IMR-90 (cell line): ENCODE measurements at regions not wholly inside any gene's neighbourhood (a gene's known extent, or its start where the extent isn't known, plus 50 kb on each side); places are given as distances from the start of the nearest gene placed in this dataset.

ENCODE experiments used
- ATAC-seq: fragments of 200-7000 bp; cut with Tn5 transposase; 2 replicates; pipeline ENCODE4 v1.9.1; 2020; ENCODE audit warnings: low read depth, mild to moderate bottlenecking, moderate library complexity
- BruUV-seq: library from RNA; stranded (reverse); fragments of 400-500 nt; replicated peaks from 2 replicates; lab custom pipeline; 2021; lab: Mats Ljungman, UMichigan
- CTCF ChIA-PET: fragments of 300-600 bp; formaldehyde crosslinking; extraction: SDS; loops from one replicate; lab custom pipeline; 2021; ENCODE audit warnings: antibody characterized with exemption; lab: Yijun Ruan, JAX
- POLR2A ChIA-PET: fragments of 300-600 bp; sonication (Branson Sonifier 250); formaldehyde crosslinking; loops from one replicate; lab custom pipeline; 2022; ENCODE audit warnings: antibody characterized with exemption; ENCODE audit not compliant: unreplicated experiment; lab: Charles Lee
- DNase-seq: peaks from one replicate; pipeline ENCODE4 v3.0.0; 2013
- H2AFZ ChIP-seq: replicated peaks from 2 replicates; pipeline ENCODE3; 2013; ENCODE audit warnings: low read length, mild to moderate bottlenecking; ENCODE audit not compliant: poor library complexity
- H2AK5ac ChIP-seq: 2 replicates; pipeline ENCODE4 v1.6.1; 2013; ENCODE audit warnings: low read depth, low read length, inconsistent platforms
- H2AK9ac ChIP-seq: replicated peaks from 2 replicates; pipeline ENCODE3; 2013; ENCODE audit warnings: mild to moderate bottlenecking, low read depth, low read length, moderate library complexity; ENCODE audit not compliant: poor library complexity
- H2BK120ac ChIP-seq: 2 replicates; pipeline ENCODE4 v1.6.1; 2013; ENCODE audit warnings: low read depth, low read length, inconsistent platforms
- H2BK15ac ChIP-seq: 3 replicates; pipeline ENCODE4 v1.6.1; 2013; ENCODE audit warnings: low read depth, low read length, inconsistent platforms
- H2BK20ac ChIP-seq: 2 replicates; pipeline ENCODE4 v1.6.1; 2013; ENCODE audit warnings: low read depth, mild to moderate bottlenecking, inconsistent platforms, low read length, moderate library complexity
- H2BK5ac ChIP-seq: 2 replicates; pipeline ENCODE4 v1.6.1; 2013; ENCODE audit warnings: mild to moderate bottlenecking, low read depth, low read length, inconsistent platforms; ENCODE audit not compliant: poor library complexity, severe bottlenecking
- H3K14ac ChIP-seq: replicated peaks from 2 replicates; pipeline ENCODE4 v1.6.1; 2013; ENCODE audit warnings: low read depth, low read length, inconsistent platforms
- H3K18ac ChIP-seq: 2 replicates; pipeline ENCODE4 v1.6.1; 2013; ENCODE audit warnings: low read depth, low read length, control low read depth
- H3K23ac ChIP-seq: 2 replicates; pipeline ENCODE4 v1.6.1; 2013; ENCODE audit warnings: low read depth, low read length, inconsistent platforms
- H3K27ac ChIP-seq: 2 replicates; pipeline ENCODE4 v1.5.1; 2013; ENCODE audit warnings: mild to moderate bottlenecking, control low read depth, low read length; ENCODE audit not compliant: insufficient read depth
- H3K27me3 ChIP-seq: 2 replicates; pipeline ENCODE4 v1.6.1; 2013; ENCODE audit warnings: low read length; ENCODE audit not compliant: control insufficient read depth, insufficient read depth
- H3K36me3 ChIP-seq: 2 replicates; pipeline ENCODE4 v1.6.1; 2013; ENCODE audit warnings: low read length, mixed read lengths; ENCODE audit not compliant: control insufficient read depth, insufficient read depth
- H3K4ac ChIP-seq: 2 replicates; pipeline ENCODE4 v1.6.1; 2013; ENCODE audit warnings: low read depth, low read length, inconsistent platforms
- H3K4me1 ChIP-seq: 2 replicates; pipeline ENCODE4 v1.6.1; 2013; ENCODE audit warnings: low read length, mixed read lengths; ENCODE audit not compliant: control insufficient read depth, insufficient read depth
- H3K4me2 ChIP-seq: 2 replicates; pipeline ENCODE4 v1.6.1; 2013; ENCODE audit warnings: low read depth, mild to moderate bottlenecking, control low read depth, low read length, moderate library complexity
- H3K4me3 ChIP-seq: 2 replicates; pipeline ENCODE4 v1.5.1; 2013; ENCODE audit warnings: low read depth, mild to moderate bottlenecking, control low read depth, low read length, moderate library complexity; ENCODE audit not compliant: insufficient read depth
- H3K56ac ChIP-seq: 2 replicates; pipeline ENCODE4 v1.6.1; 2013; ENCODE audit warnings: low read length, inconsistent platforms; ENCODE audit not compliant: insufficient read depth; ENCODE audit errors: extremely low read depth
- H3K79me1 ChIP-seq, 2 experiments: 2 replicates each; pipeline ENCODE4 v1.6.1; 2013; ENCODE audit warnings: low read length in 2 of 2, inconsistent platforms in 1 of 2, low read depth in 1 of 2
- H3K9ac ChIP-seq: 2 replicates; pipeline ENCODE4 v1.6.1; 2013; ENCODE audit warnings: low read depth, low read length, control low read depth
- H3K9me1 ChIP-seq: 2 replicates; pipeline ENCODE4 v1.6.1; 2013; ENCODE audit warnings: low read length, inconsistent platforms; ENCODE audit not compliant: insufficient read depth
- H3K9me3 ChIP-seq: 2 replicates; pipeline ENCODE4 v1.6.1; 2013; ENCODE audit warnings: low read length; ENCODE audit not compliant: control insufficient read depth, insufficient read depth
- H4K20me1 ChIP-seq: 2 replicates; pipeline ENCODE4 v1.6.1; 2013; ENCODE audit warnings: low read length, inconsistent platforms; ENCODE audit not compliant: insufficient read depth
- H4K5ac ChIP-seq: 2 replicates; pipeline ENCODE4 v1.6.1; 2013; ENCODE audit warnings: mild to moderate bottlenecking, low read depth, low read length, control low read depth
- H4K8ac ChIP-seq, 2 experiments: 2 replicates each; pipeline ENCODE4 v1.6.1; 2013; ENCODE audit warnings: low read depth in 2 of 2, low read length in 2 of 2, control low read depth in 1 of 2, inconsistent platforms in 1 of 2
- H4K91ac ChIP-seq: 2 replicates; pipeline ENCODE4 v1.6.1; 2013; ENCODE audit warnings: low read depth, low read length, inconsistent platforms; ENCODE audit not compliant: insufficient read depth
- BHLHE40 ChIP-seq: fragments of 150-350 bp; IDR thresholded peaks from 2 replicates; pipeline ENCODE4 v1.6.1; 2016; ENCODE audit warnings: mild to moderate bottlenecking, low read depth, low read length
- CEBPB ChIP-seq: IDR thresholded peaks from 2 replicates; pipeline ENCODE4 v1.6.1; 2012; ENCODE audit warnings: low read depth, low read length, improper control_type of control experiment
- CHD1 ChIP-seq: IDR thresholded peaks from 2 replicates; pipeline ENCODE4 v1.6.1; 2012; ENCODE audit warnings: low read depth, low read length, improper control_type of control experiment
- CTCF ChIP-seq: conservative IDR thresholded peaks from 2 replicates; pipeline ENCODE4 v1.5.1; 2012; ENCODE audit warnings: mild to moderate bottlenecking, low read depth, low read length, improper control_type of control experiment
- ELK1 ChIP-seq: fragments of 150-350 bp; IDR thresholded peaks from 2 replicates; pipeline ENCODE4 v1.6.1; 2016; ENCODE audit warnings: low read depth, mild to moderate bottlenecking, low read length, moderate library complexity, borderline replicate concordance
- FOS ChIP-seq: fragments of 150-350 bp; IDR thresholded peaks from 2 replicates; pipeline ENCODE4 v1.6.1; 2016; ENCODE audit warnings: low read depth, low read length
- MAFK ChIP-seq: IDR thresholded peaks from 2 replicates; pipeline ENCODE4 v1.6.1; 2012; ENCODE audit warnings: low read depth, low read length, improper control_type of control experiment
- MAZ ChIP-seq: IDR thresholded peaks from 2 replicates; pipeline ENCODE4 v1.6.1; 2012; ENCODE audit warnings: low read depth, mild to moderate bottlenecking, low read length, improper control_type of control experiment, moderate library complexity, borderline replicate concordance
- MXI1 ChIP-seq: IDR thresholded peaks from 2 replicates; pipeline ENCODE4 v1.6.1; 2012; ENCODE audit warnings: low read depth, mild to moderate bottlenecking, low read length, moderate library complexity, borderline replicate concordance
- NFE2L2 ChIP-seq: fragments of 150-350 bp; IDR thresholded peaks from 2 replicates; pipeline ENCODE4 v1.6.1; 2016; ENCODE audit warnings: low read depth, mild to moderate bottlenecking, low read length
- POLR2A ChIP-seq: IDR thresholded peaks from 2 replicates; pipeline ENCODE4 v1.6.1; 2012; ENCODE audit warnings: mild to moderate bottlenecking, low read depth, low read length
- RAD21 ChIP-seq: IDR thresholded peaks from 2 replicates; pipeline ENCODE4 v1.6.1; 2012; ENCODE audit warnings: low read length, improper control_type of control experiment
- RCOR1 ChIP-seq: IDR thresholded peaks from 2 replicates; pipeline ENCODE4 v1.6.1; 2012; ENCODE audit warnings: mild to moderate bottlenecking, low read length, improper control_type of control experiment; ENCODE audit not compliant: insufficient replicate concordance
- RFX5 ChIP-seq: IDR thresholded peaks from 2 replicates; pipeline ENCODE4 v1.8.0; 2012; ENCODE audit warnings: low read depth, mild to moderate bottlenecking, low read length, moderate library complexity
- SMC3 ChIP-seq: fragments of 150-350 bp; IDR thresholded peaks from 2 replicates; pipeline ENCODE4 v1.6.1; 2016; ENCODE audit warnings: low read depth, mild to moderate bottlenecking, antibody characterized with exemption, low read length, moderate library complexity
- WGBS, 2 experiments: methylation state at CpG; one replicate each; pipeline versions ENCODE4 v1.1.5 to v1.1.7; 2013; ENCODE audit warnings: missing lambda C conversion rate in 2 of 2; ENCODE audit not compliant: insufficient read length in 1 of 2; ENCODE audit errors: extremely low coverage in 2 of 2; 5-methylcytosine and 5-hydroxymethylcytosine counted together
- dilution Hi-C: fragments of 300-500 bp; cut with HindIII; formaldehyde crosslinking; loops from one replicate; pipeline ENCODE4 v1.14.3; 2018; ENCODE audit warnings: low sequenced_read_pairs; ENCODE audit not compliant: unreplicated experiment
- in situ Hi-C: fragments of 300-500 bp; cut with MboI; formaldehyde crosslinking; loops from 3 replicates; pipeline ENCODE4 v1.14.3; 2019; ENCODE audit warnings: low sequenced_read_pairs, inconsistent platforms, mixed read lengths
- intact Hi-C: fragments of 100-400 bp; cut with micrococcal nuclease; formaldehyde crosslinking; loops from 2 replicates; pipeline ENCODE4 v1.10.0; 2022
- TF ChIP-seq, protein P1 (sequence below): fragments of 150-350 bp; IDR thresholded peaks from 2 replicates; pipeline ENCODE4 v1.6.1; 2017; ENCODE audit warnings: mild to moderate bottlenecking, antibody characterized with exemption, low read length, low read depth

- Histone ChIP-seq H3K4me2 (no peak overlapping the region), H2BK20ac (no peak overlapping the region), H3K9me3 (no peaks in the 10 kb centered on the region), H3K18ac (no peak overlapping the region), H3K23ac (no peak overlapping the region), H3K36me3 (no peaks in the 10 kb centered on the region), H3K27ac (no peak overlapping the region), H2AK9ac (no peak overlapping the region), H3K14ac (no peak overlapping the region), H2AFZ (no peak overlapping the region), H3K4ac (no peak overlapping the region), H2BK15ac (no peak overlapping the region), H2BK120ac (no peak overlapping the region), H3K4me3 (no peak overlapping the region), H3K4me1 (no peaks in the 10 kb centered on the region), H3K9me1 (no peaks in the 10 kb centered on the region), H3K79me1 (no peaks in the 10 kb centered on the region), H3K56ac (no peak overlapping the region), H3K9ac (no peak overlapping the region), H4K8ac (no peak overlapping the region), H4K91ac (no peak overlapping the region), H2AK5ac (no peak overlapping the region), H4K20me1 (no peaks in the 10 kb centered on the region), H3K27me3 (0 out of 2 replicates have a peak, but pooled peaks cover 2% of the 10 kb centered on the region), H4K5ac (no peak overlapping the region), H2BK5ac (no peak overlapping the region)
- in situ Hi-C loops (no loop called here), intact Hi-C loops (no loop called here), dilution Hi-C loops (no loop called here)
- DNase-seq, result no peak
- ChIA-PET CTCF (no interaction called here), POLR2A (no interaction called here)
- TF ChIP-seq CTCF (no peak), BHLHE40 (no peak), ELK1 (no peak), RCOR1 (no peak), RAD21 (no peak), RFX5 (no peak), MAFK (no peak), MAZ (no peak), POLR2A (no peak), CHD1 (no peak), MXI1 (no peak), SMC3 (no peak), FOS (no peak), CEBPB (no peak), NFE2L2 (no peak)
- TF ChIP-seq, protein P1, sequence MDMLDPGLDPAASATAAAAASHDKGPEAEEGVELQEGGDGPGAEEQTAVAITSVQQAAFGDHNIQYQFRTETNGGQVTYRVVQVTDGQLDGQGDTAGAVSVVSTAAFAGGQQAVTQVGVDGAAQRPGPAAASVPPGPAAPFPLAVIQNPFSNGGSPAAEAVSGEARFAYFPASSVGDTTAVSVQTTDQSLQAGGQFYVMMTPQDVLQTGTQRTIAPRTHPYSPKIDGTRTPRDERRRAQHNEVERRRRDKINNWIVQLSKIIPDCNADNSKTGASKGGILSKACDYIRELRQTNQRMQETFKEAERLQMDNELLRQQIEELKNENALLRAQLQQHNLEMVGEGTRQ, result no peak
- WGBS, 2 experiments, result no CpG with 5 or more reads among the region's 14 CpGs
- ATAC-seq, result no peak
- no TSS peak for BruUV-seq
These were observed 92.4 kb upstream of the MAFB start for GRCh38 chr20:40781327-40782042.
